ENCODE measurements at regions not wholly inside any gene's neighbourhood (a gene's known extent, or its start where the extent isn't known, plus 50 kb on each side); places are given as distances from the start of the nearest gene placed in this dataset.

DNA sequence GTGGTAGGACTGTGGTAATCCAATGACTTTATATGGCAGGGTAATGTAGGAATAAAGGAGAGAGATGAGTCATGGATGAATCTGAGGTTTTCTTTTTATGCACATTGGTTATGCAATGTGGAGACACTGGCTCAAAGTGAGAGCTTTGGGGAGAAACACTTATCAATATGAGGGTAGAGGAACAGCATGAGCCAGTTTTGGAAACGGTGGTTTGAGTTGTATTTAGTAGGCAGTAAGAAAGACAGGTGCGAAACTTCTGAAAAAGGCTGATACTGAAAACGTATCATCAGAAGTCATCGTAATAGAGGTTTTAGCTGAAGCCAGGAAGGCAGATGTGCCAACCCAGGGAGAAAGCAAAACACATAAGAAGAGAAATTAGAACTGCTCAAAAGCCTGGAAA lies 854.8 kb upstream of the SEL1L start:
- Histone ChIP-seq H3K9me3 (replicated peaks in 1 of 3) (no peaks in the 10 kb centered on the region), H3K36me3 (replicated peaks in 1 of 2) (no peaks in the 10 kb centered on the region), H3K4me1 (replicated peaks in 1 of 2) (no peaks in the 10 kb centered on the region), H3K4me3 (no peak overlapping the region), H3K27me3 (no peaks in the 10 kb centered on the region), H3K27ac (no peak overlapping the region)
- TF ChIP-seq POLR2A (IDR thresholded peaks at IDR 0.05) = no peak
- TF ChIP-seq, protein P1, sequence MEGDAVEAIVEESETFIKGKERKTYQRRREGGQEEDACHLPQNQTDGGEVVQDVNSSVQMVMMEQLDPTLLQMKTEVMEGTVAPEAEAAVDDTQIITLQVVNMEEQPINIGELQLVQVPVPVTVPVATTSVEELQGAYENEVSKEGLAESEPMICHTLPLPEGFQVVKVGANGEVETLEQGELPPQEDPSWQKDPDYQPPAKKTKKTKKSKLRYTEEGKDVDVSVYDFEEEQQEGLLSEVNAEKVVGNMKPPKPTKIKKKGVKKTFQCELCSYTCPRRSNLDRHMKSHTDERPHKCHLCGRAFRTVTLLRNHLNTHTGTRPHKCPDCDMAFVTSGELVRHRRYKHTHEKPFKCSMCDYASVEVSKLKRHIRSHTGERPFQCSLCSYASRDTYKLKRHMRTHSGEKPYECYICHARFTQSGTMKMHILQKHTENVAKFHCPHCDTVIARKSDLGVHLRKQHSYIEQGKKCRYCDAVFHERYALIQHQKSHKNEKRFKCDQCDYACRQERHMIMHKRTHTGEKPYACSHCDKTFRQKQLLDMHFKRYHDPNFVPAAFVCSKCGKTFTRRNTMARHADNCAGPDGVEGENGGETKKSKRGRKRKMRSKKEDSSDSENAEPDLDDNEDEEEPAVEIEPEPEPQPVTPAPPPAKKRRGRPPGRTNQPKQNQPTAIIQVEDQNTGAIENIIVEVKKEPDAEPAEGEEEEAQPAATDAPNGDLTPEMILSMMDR (IDR thresholded peaks at IDR 0.05) = no peak
- WGBS, 4 donors = 64 to 90% (median 77%) methylated on average over 4 of the region's 4 CpGs
- intact Hi-C loops (cut with DNase I) = no loop called here
- DNase-seq = no peak

DNA sequence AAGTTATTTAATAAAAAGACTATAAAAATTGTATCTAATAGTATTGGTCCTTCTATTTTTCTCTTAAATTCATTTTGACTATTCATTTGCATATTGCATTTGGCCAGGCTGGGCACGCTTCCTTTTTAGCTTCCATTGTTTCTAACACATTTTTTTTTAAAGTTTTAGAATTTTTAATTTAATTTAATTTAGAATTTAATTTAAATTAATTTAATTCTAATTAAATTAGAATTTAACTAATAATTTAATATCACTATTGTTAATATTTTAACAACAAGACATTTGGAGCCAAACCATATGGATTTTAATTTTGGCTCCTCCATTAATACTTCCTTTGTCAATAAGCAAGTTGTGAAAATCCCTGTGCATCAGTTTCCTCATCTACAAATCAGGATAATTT lies 856.9 kb upstream of the SEL1L start:
- no peaks in the 10 kb centered on the region for H3K36me3 ChIP-seq (replicated peaks in 1 of 2)
- H3K27me3 ChIP-seq = no peaks in the 10 kb centered on the region
- 94 to 97% (median 96%) methylated on average over 1 of the region's 1 CpG for WGBS, 4 donors
- no peak overlapping the region for H3K4me3 ChIP-seq
- TF ChIP-seq, protein P1 (IDR thresholded peaks at IDR 0.05) = no peak
- TF ChIP-seq POLR2A (IDR thresholded peaks at IDR 0.05) = no peak
- no peak overlapping the region for H3K27ac ChIP-seq
- H3K9me3 ChIP-seq (replicated peaks in 1 of 3) = no peaks in the 10 kb centered on the region
- no peaks in the 10 kb centered on the region for H3K4me1 ChIP-seq (replicated peaks in 1 of 2)
- no peak for DNase-seq
- intact Hi-C loops (cut with DNase I) = no loop called here

DNA sequence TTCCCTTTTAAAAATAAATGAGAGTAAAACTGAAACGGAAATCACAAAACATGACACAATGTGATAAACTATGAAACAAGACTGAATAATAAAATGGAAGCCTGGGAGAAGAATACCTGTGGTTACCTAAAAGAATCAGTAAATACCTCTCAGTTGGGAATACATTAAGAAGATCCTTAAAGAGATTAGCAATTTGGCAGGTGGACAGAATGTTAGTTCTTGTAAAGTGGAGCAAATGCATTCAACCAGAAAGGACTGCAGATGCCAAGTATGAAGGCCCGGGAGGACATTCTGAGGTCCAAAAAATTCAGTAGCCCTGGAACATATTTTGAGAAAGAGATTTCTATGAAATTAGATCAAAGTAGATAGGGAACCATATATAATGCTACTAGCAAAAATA lies 861.3 kb upstream of the SEL1L start:
- intact Hi-C loops (cut with DNase I) = no loop called here
- Histone ChIP-seq H3K4me3 (no peak overlapping the region), H3K27me3 (no peaks in the 10 kb centered on the region), H3K4me1 (replicated peaks in 1 of 2) (no peaks in the 10 kb centered on the region), H3K9me3 (replicated peaks in 1 of 3) (no peaks in the 10 kb centered on the region), H3K36me3 (replicated peaks in 1 of 2) (no peaks in the 10 kb centered on the region), H3K27ac (no peak overlapping the region)
- TF ChIP-seq, protein P1 (IDR thresholded peaks at IDR 0.05) = no peak
- TF ChIP-seq POLR2A (IDR thresholded peaks at IDR 0.05) = no peak
- no peak for DNase-seq
- WGBS, 4 donors = 75 to 87% (median 83%) methylated on average over 2 of the region's 2 CpGs

DNA sequence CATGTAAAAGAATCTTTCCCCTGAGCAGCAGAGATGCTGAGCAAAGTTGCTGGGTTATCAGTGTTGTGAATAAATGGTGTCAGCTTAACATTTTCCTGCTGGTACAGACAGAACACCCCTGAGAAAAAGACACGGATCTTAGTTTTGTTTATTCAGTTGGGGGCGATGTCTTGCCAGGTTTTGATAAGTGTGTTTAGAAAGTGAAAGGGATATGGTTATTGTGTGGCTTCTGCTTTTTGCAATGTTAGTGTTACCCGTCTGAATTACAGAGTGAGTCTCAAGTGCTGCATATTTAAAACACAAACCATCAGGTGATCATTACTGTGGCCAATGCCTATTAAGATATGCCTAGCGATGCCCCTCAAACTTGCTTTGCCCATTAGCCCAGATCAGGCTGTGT lies 864.6 kb upstream of the SEL1L start:
- no peaks in the 10 kb centered on the region for H3K36me3 ChIP-seq (replicated peaks in 1 of 2)
- no peak for DNase-seq
- 14 to 30% (median 28%) methylated on average over 4 of the region's 4 CpGs for WGBS, 4 donors
- H3K27me3 ChIP-seq = no peaks in the 10 kb centered on the region
- H3K9me3 ChIP-seq (replicated peaks in 1 of 3) = no peaks in the 10 kb centered on the region
- intact Hi-C loops (cut with DNase I) = no loop called here
- H3K4me1 ChIP-seq (replicated peaks in 1 of 2) = no peaks in the 10 kb centered on the region
- no peak for TF ChIP-seq POLR2A (IDR thresholded peaks at IDR 0.05)
- TF ChIP-seq, protein P1 (IDR thresholded peaks at IDR 0.05) = no peak
- no peak overlapping the region for H3K4me3 ChIP-seq
- no peak overlapping the region for H3K27ac ChIP-seq
